Medulla oblongata (tissue), 1 donor: ENCODE measurements at regions not wholly inside any gene's neighbourhood (a gene's known extent, or its start where the extent isn't known, plus 50 kb on each side); places are given as distances from the start of the nearest gene placed in this dataset.

Source experiments
- DNase-seq: peaks from one replicate; pipeline ENCODE4 v3.0.0-alpha.2; 2015; ENCODE audit errors: extremely low spot score

- no peak for DNase-seq
Measured at GRCh38 chr13:68506888-68507551, 1276.9 kb upstream of the PCDH9 start.

GRCh38 chr13:68490594-68490993 lies 1260.5 kb upstream of the PCDH9 start:
- DNase-seq, result no peak

- no peak for DNase-seq
Measured at GRCh38 chr13:68481130-68481529, 1251.0 kb upstream of the PCDH9 start.

GRCh38 chr13:68473834-68474326 lies 1243.7 kb upstream of the PCDH9 start:
- no peak for DNase-seq

- no peak for DNase-seq
Measured at GRCh38 chr13:68467160-68467559, 1237.0 kb upstream of the PCDH9 start.

GRCh38 chr13:68440874-68441273 lies 1210.7 kb upstream of the PCDH9 start:
- no peak for DNase-seq

- DNase-seq, result no peak
Measured at GRCh38 chr13:68439817-68440216, 1209.7 kb upstream of the PCDH9 start.

- no peak for DNase-seq
Measured at GRCh38 chr13:68428292-68428691, 1198.2 kb upstream of the PCDH9 start.

- DNase-seq, result no peak
Measured at GRCh38 chr13:68417801-68418200, 1187.7 kb upstream of the PCDH9 start.

- DNase-seq, result no peak
Measured at GRCh38 chr13:68410007-68410406, 1179.9 kb upstream of the PCDH9 start.

GRCh38 chr13:68390987-68391386 lies 1160.9 kb upstream of the PCDH9 start:
- DNase-seq, result no peak

- DNase-seq, result no peak
Measured at GRCh38 chr13:68386808-68387207, 1156.7 kb upstream of the PCDH9 start.

GRCh38 chr13:68380041-68380973 lies 1150.2 kb upstream of the PCDH9 start:
- DNase-seq, result no peak

GRCh38 chr13:68378294-68378693 lies 1148.2 kb upstream of the PCDH9 start:
- DNase-seq, result no peak

- DNase-seq, result no peak
Measured at GRCh38 chr13:68375004-68375403, 1144.9 kb upstream of the PCDH9 start.

GRCh38 chr13:68369739-68370138 lies 1139.6 kb upstream of the PCDH9 start:
- no peak for DNase-seq

GRCh38 chr13:68368922-68369321 lies 1138.8 kb upstream of the PCDH9 start:
- no peak for DNase-seq

GRCh38 chr13:68359105-68359504 lies 1129.0 kb upstream of the PCDH9 start:
- DNase-seq, result no peak

GRCh38 chr13:68358294-68358705 lies 1128.2 kb upstream of the PCDH9 start:
- no peak for DNase-seq

- DNase-seq, result no peak
Measured at GRCh38 chr13:68350554-68350953, 1120.4 kb upstream of the PCDH9 start.

GRCh38 chr13:68347220-68347619 lies 1117.1 kb upstream of the PCDH9 start:
- DNase-seq, result no peak

- DNase-seq, result no peak
Measured at GRCh38 chr13:68345963-68346531, 1115.9 kb upstream of the PCDH9 start.

- DNase-seq, result no peak
Measured at GRCh38 chr13:68323124-68323523, 1093.0 kb upstream of the PCDH9 start.
